Body of pancreas (tissue), 4 donors: ENCODE measurements at regions not wholly inside any gene's neighbourhood (a gene's known extent, or its start where the extent isn't known, plus 50 kb on each side); places are given as distances from the start of the nearest gene placed in this dataset.

ENCODE experiments used
- CTCF ChIP-seq, 7 experiments: fragments of 450-650 bp in 4 of 7; fragments of 200-600 bp in 3 of 7; sonication (generic) in 3 of 7; IDR thresholded peaks; one replicate each; pipeline ENCODE4 v1.5.1; 2016 to 2019; ENCODE audit warnings: antibody characterized with exemption in 7 of 7
- POLR2A ChIP-seq, 3 donors: fragments of 450-650 bp; IDR thresholded peaks; one replicate each; pipeline ENCODE4 v1.6.1; 2016; ENCODE audit warnings: antibody characterized with exemption in 3 of 3, mild to moderate bottlenecking in 2 of 3

GRCh38 chr14:27391331-27391730, 793.5 kb upstream of the NOVA1 start:
- no peak for TF ChIP-seq POLR2A (IDR thresholded peaks at IDR 0.05)
- TF ChIP-seq CTCF (IDR thresholded peaks at IDR 0.05) = no peak
